ENCODE measurements at regions not wholly inside any gene's neighbourhood (a gene's known extent, or its start where the extent isn't known, plus 50 kb on each side); places are given as distances from the start of the nearest gene placed in this dataset.

GRCh38 chr4:156223985-156224384 is 270.3 kb upstream of the CTSO start:
- Mint-ChIP-seq H3K27ac (no peak overlapping the region), H3K4me1 (ENCODE audit: low read depth) (peaks cover 12% of the 10 kb centered on the region), H3K9me3 (ENCODE audit: low read depth) (peaks cover 13% of the 10 kb centered on the region), H3K4me3 (ENCODE audit: low read depth) (no peak overlapping the region), H3K36me3 (ENCODE audit: insufficient read depth) (no peaks in the 10 kb centered on the region), H3K27me3 (no peaks in the 10 kb centered on the region)
- no peak for TF ChIP-seq CTCF (IDR thresholded peaks at IDR 0.05; ENCODE audit: unreplicated experiment)
- DNase-seq (ENCODE audit: low spot score, unreplicated experiment), result no peak

GRCh38 chr4:156217236-156217635 is 263.6 kb upstream of the CTSO start:
- H3K4me1 Mint-ChIP-seq (ENCODE audit: low read depth), result peaks cover 2% of the 10 kb centered on the region
- no peaks in the 10 kb centered on the region for H3K27me3 Mint-ChIP-seq
- TF ChIP-seq CTCF (IDR thresholded peaks at IDR 0.05; ENCODE audit: unreplicated experiment), result no peak
- DNase-seq (ENCODE audit: low spot score, unreplicated experiment), result no peak
- no peaks in the 10 kb centered on the region for H3K36me3 Mint-ChIP-seq (ENCODE audit: insufficient read depth)
- no peak overlapping the region for H3K4me3 Mint-ChIP-seq (ENCODE audit: low read depth)
- no peak overlapping the region for H3K27ac Mint-ChIP-seq
- peaks cover 25% of the 10 kb centered on the region for H3K9me3 Mint-ChIP-seq (ENCODE audit: low read depth)

- H3K4me1 Mint-ChIP-seq (ENCODE audit: low read depth), result no peaks in the 10 kb centered on the region
- TF ChIP-seq CTCF (IDR thresholded peaks at IDR 0.05; ENCODE audit: unreplicated experiment), result no peak
Measured at GRCh38 chr4:156201050-156201449, 247.4 kb upstream of the CTSO start.

GRCh38 chr4:156198511-156198910 is 244.8 kb upstream of the CTSO start:
- no peaks in the 10 kb centered on the region for H3K27me3 Mint-ChIP-seq
- H3K4me3 Mint-ChIP-seq (ENCODE audit: low read depth), result no peak overlapping the region
- no peaks in the 10 kb centered on the region for H3K9me3 Mint-ChIP-seq (ENCODE audit: low read depth)
- no peak for DNase-seq (ENCODE audit: low spot score, unreplicated experiment)
- H3K36me3 Mint-ChIP-seq (ENCODE audit: insufficient read depth), result no peaks in the 10 kb centered on the region
- TF ChIP-seq CTCF (IDR thresholded peaks at IDR 0.05; ENCODE audit: unreplicated experiment), result no peak
- no peak overlapping the region for H3K27ac Mint-ChIP-seq
- no peaks in the 10 kb centered on the region for H3K4me1 Mint-ChIP-seq (ENCODE audit: low read depth)

More at GRCh38 chr4:156201050-156201449, 247.4 kb upstream of the CTSO start:
- no peak for DNase-seq (ENCODE audit: low spot score, unreplicated experiment)
- no peak overlapping the region for H3K4me3 Mint-ChIP-seq (ENCODE audit: low read depth)
- no peak overlapping the region for H3K27ac Mint-ChIP-seq
- H3K9me3 Mint-ChIP-seq (ENCODE audit: low read depth), result no peaks in the 10 kb centered on the region
- H3K36me3 Mint-ChIP-seq (ENCODE audit: insufficient read depth), result no peaks in the 10 kb centered on the region
- H3K27me3 Mint-ChIP-seq, result no peaks in the 10 kb centered on the region

- no peak for TF ChIP-seq CTCF (IDR thresholded peaks at IDR 0.05; ENCODE audit: unreplicated experiment)
- Mint-ChIP-seq H3K4me1 (ENCODE audit: low read depth) (peaks cover under 1% of the 10 kb centered on the region), H3K9me3 (ENCODE audit: low read depth) (no peaks in the 10 kb centered on the region), H3K36me3 (ENCODE audit: insufficient read depth) (no peaks in the 10 kb centered on the region), H3K27ac (no peak overlapping the region), H3K4me3 (ENCODE audit: low read depth) (no peak overlapping the region), H3K27me3 (no peaks in the 10 kb centered on the region)
- no peak for DNase-seq (ENCODE audit: low spot score, unreplicated experiment)
Measured at GRCh38 chr4:156197216-156197615, 243.6 kb upstream of the CTSO start.

Data from progenitor cell of endocrine pancreas (in vitro differentiated cells).